Nucleus accumbens (tissue), 56 donors: ENCODE measurements at regions not wholly inside any gene's neighbourhood (a gene's known extent, or its start where the extent isn't known, plus 50 kb on each side); places are given as distances from the start of the nearest gene placed in this dataset.

ENCODE experiments used
- DNase-seq, 56 donors: peaks; one replicate each; lab custom pipeline; 2025; lab: John Stamatoyannopoulos, UW

DNA sequence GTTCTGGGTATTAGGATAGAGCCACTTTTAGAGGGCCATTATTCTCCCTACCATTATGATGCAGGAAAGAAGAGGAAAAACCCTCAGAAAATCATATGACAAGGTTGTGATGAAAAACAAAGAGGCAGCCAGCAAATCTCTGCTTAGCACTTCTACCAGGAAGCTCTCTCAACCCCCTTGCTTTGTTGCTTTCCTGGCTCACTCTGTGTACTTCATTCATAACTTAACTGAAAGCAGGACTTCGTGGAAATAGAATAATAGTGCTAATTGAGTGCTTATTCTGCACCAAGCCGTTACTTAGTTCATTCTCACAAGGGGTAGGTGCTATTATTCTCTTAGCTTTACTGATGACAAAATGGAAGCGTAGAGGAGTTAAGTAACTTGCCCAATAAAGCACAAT lies 354.1 kb downstream of the HRH4 start:
- peak in 2 of 56 donors; percentile 1 to 5 for DNase-seq

DNA sequence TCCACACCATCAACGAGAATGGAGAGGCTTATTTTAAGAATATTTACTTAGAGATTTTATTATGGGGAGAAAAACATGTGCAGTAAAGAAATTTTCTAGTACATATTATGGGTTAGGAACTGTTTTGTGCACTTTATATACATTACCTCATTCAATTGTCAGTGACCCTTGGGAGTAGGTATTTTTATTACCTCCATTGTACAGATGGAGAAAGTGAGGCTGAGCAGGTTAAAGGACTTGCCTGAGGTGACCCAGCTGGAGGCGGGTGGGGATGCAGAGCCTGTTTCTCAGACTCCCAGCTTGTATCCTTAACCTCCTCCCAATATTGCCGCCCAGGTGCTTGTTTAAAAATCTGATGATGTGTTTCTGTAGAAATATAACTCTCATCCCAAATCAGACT lies 356.7 kb downstream of the HRH4 start:
- DNase-seq, result no peak

DNA sequence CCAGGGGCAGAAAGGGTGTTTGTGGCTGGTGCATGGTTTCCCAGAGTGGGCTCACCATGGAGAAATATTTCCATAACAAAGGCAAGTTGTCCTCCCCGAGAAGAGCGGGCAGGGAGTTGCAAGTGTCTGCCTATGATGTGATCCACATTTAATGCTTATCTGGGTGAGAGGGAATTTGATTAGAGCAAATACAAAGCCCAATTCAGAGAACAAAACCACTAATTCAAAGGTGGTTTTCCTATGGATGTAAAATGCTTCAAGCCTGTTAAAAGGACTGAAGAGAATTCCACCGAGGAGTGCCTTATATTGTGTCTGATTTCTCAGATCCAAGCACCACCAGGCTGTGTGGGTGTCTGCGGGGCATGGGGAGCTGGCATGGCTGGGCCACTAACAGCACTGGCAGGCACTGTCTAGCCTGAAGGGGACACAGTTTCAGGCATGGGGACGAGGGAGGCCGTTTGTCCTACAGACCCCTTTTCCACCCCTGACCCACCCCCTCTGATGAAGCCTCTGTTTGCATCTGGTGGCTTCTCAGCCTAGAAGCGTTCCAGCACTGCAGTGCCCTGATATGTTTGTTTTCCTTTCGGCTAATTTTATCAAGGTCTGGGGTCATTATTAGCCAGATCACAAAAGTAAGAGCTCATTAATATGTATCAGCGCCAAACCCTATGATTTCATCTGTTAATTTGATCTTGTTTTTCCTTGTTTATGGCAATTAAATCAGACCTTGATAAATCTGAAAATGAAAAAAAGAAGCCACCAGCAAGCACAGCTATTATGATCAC lies 357.3 kb downstream of the HRH4 start:
- peak in 5 of 56 donors; percentile 4 to 17 (median 6) for DNase-seq

DNA sequence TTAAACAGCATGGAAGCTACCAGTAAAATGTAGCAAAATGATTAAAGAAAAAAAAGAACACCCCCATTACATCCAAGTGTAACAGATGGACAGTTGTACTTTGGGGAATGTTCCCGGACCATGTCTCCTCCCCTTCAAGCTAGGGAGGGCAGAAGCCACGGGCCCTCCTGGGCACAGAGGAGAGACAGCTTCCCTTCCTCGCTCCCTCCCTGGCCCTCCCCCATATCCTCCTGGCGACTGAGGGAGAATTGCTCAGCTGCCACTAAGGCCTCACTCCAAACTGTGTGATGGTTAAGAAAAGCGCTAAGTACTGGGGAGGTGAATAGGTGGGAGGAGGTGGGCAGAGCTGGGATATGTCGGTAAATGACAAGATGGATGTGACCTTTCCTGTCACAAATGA lies 358.0 kb downstream of the HRH4 start:
- DNase-seq, result peak in 1 of 56 donors; percentile 10

DNA sequence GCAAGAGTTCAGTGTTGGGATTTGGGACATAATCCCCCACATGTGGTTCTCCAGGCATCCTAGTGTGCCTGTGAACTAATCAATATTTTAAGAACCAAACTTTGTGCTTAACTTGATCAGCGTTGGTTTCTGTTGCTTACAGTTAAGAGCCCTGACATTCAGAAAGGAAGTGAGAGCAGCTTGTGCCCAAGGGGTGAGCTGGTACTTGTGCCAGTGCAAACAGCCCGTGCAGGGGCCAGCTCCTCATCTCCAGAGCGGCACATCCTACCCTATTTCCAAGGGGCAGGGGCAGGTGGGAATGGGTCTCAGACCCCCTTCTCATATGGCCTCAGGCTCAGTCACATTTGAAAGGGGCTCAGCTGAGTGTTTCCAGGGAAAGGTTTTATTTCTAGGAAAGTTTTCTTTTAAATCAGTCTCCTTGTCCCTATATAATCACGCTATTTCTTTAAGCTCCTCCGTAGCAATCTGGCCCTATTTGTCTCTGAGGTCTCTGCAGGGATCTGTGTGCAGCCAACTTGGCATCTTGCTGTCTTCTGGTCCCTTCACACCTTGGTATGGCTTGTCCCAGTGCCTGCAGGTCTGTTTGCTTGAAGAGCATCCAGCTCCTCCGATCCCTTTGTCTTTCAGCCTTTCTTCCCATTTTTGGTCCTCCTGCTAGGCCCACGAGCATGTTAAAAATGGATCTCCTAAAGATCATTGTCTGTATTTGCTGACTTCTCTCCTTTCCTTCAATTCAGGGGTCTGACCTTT lies 358.9 kb downstream of the HRH4 start:
- no peak for DNase-seq

DNA sequence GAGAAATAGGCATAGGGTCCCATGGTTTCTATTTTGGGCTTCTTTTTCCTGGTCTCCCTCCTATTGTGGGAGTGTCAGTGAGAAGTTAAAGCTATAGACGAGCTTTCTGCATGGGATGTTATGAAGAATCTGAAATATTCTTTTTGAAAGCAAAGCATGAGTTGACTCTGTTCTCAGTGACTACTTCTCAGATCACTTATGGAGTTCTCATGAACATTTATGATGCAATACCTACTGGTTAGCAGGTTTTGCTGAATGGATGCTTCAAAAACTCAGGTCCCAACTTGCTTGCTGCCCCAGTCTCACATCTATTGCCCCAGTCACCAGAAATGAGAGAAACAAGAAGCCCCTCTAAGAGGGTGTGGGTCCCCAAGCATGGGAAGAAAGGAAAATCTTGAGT lies 365.0 kb downstream of the HRH4 start:
- no peak for DNase-seq

DNA sequence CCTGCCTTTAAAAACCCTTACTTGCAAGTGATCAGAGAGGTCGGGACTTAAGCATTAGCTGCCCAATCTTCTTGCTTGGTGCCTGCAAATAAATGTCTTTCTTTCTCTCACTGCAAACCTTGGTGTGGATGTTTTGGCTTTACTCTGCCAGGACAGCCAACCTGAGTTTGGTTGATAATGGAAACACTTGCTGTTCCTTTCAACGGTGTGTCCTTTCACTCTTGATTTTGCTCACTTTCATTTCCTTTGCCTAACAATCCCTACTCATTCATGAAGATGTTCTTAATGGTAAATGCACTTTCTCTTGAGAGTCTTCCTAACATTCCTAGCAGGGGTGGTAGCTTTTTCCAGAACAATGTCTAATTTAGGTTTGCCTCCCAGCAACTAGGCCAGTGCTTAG lies 366.2 kb downstream of the HRH4 start:
- DNase-seq, result no peak

DNA sequence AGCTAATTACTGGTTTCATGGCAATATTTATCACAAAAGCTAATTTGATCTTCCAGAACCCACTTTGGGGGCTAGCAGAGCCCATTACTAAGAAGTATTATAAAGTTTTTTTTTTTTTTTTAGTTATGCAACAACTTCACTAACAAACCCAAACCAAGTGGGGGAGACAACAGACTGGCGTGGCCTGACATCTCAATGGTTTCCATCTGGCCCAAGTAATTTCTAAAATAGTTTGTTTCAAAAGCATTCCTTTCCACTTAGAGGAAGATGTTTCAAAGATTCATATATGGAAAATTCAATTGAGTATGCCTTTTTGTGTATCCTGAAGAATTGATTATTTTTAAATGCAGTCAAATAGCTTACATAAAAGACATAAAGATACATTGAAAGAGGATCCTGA lies 367.1 kb downstream of the HRH4 start:
- no peak for DNase-seq

DNA sequence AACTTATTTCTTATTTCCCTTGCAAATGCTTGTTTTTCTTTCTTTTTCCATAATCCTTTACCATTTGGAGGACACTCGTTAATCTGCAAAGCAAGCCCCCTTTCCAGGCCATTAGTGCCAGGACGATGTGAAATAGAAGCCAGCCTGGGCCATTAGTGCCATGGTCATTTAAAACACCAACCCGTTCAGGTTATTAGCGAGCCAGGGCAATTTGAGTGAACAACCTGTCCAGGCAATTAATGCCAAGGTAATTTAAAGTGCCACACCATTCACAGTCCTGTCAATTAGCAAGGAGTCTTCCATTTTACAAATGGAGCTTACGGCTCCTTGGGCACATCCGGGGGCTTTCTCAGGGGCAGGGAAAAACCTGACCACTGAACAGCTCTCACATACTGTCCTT lies 370.6 kb downstream of the HRH4 start:
- DNase-seq, result no peak

DNA sequence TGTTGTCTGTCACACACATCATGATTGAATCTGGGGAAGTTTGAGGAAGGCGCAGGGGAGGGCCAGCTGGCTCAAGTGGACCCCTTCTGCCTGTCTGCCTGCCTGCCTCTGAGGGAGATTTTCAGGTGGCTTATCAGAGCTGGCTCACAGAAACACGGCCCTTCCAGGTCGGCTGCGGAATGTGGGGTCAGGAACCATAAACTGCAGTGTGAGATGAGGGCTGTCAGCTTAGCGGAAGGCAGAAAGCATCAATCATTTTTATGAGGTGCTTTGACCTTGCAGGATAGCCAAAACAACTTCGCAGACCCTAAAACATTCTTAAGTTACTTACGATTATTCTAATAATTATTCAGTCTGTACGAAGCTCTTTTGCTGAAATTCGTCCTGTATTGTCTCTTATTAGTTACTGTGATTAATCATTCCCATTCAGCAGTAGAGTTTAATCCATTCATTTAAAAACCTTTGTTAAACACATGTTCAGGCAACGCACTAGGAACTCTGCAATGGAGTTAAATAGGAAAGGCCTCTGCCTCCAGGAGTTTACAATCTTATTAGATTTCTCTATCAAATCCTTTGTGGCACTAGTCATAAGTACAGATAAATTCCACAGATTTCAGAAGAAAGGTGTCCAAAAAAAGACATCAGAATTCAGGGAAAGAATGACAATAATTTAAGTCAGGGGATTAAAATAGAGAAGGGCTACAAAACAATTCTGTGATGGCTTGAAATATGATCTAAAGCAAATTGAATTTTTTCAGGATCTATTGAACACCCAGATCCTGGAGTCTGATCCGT lies 371.6 kb downstream of the HRH4 start:
- DNase-seq, result no peak

DNA sequence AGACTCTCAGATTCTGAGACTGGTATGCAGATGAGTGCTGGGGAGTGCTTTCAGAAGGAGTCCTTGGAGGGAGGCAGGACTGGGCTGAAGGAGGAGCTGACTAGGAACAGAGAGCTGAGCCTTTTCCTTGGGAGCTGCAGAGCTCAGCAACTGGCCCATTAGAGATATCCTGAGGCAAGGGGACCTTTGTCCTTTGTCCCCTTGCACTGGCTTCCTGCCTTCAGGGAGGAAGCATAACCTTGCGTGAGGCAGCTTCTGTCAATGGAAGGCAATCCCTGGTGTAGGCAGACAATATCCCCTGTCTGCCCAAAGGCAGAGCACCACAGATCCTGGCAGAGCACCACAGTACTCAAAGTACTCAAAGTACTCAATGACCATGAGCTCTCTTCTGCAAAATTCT lies 375.3 kb downstream of the HRH4 start:
- no peak for DNase-seq

DNA sequence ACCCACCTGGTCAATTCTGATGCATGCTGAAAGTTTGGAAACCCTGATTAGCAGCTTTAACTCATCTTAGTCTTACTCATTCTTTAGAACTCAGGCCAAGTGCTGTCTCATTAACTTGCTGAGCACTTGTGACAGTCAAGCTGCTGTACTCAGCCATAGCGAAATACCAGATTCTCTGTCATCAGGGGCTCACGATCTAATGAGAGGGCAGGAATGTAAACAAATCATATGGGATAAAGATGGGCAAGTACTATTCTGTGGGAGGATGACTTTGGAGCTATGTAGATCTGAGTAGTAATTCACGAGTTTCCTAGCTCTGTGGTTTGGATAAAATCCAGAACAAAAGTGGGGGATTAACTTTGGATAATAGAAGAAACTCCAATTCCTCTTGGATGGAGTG lies 376.6 kb downstream of the HRH4 start:
- DNase-seq, result no peak

DNA sequence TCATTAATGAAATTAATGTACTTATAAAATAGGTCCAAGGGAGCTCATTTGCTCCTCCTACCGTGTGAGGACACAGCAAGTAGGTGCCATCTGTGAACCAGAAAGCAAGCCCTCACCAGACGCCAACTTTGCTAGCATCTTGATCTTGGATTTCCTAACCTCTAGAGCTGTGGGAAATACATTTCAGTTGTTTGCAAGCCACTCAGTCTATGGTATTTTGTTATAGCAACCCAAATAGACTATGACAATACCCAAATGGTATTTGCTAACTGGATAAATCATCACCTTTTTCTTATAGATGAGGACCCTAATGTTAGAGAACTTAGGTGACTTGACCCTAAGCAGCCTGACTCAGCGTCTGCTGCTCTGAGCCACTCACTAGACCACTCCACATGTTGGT lies 379.6 kb downstream of the HRH4 start:
- DNase-seq, result no peak

DNA sequence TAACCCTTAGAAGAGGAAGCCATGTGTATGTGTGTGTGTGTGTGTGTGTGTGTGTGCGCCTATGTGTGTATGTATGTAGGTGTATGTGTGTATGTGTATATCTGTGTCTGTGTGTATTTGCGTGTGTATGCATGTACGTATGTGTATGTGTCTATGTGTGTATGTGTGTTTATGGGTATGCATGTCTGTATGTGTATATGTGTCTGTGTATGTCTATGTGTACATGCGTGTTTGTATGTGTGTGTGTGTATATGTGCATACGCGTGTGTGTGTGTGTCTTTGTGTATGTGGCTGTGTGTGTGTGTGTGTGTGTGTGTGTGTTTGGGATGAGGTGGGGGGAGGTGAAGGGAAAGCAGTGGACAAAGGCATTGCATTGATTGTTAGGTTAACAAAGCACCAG lies 380.2 kb downstream of the HRH4 start:
- DNase-seq, result no peak

DNA sequence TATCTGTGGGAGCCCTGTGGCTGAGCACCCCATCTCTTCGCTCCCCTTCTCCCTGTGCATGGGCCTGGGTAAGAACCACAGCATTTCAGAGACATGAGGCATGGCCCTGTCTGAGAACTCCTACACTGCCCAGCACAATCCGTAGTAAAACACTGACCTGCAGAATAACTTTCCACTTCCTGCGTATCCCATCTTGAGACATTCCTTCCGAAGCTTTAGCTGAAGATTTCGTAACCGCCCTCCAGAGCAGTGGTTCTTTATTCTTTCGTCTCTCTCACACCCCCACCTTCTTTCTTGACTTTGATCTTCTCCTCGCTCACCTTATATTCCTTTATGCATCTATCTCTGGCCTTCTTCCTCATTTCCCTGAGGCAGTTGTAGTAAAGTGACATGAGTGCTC lies 381.1 kb downstream of the HRH4 start:
- no peak for DNase-seq

DNA sequence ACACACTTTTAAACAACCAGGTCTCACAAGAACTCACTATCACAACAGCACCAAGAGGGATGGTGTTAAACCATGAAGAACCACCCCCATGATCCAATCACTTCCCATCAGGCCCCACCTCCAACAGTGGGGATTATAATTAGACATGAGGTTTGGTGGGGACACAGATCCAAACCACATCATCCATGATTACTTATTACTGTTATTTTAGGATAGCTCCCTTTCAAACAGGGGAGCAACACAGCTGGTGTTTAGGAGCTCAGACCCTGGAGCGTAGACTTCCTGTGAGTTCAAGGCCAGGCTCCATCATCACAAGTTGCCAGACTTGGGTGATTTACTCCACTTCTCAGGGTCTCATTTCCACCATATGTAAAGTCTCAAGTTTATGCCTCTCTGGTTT lies 382.7 kb downstream of the HRH4 start:
- DNase-seq, result no peak

DNA sequence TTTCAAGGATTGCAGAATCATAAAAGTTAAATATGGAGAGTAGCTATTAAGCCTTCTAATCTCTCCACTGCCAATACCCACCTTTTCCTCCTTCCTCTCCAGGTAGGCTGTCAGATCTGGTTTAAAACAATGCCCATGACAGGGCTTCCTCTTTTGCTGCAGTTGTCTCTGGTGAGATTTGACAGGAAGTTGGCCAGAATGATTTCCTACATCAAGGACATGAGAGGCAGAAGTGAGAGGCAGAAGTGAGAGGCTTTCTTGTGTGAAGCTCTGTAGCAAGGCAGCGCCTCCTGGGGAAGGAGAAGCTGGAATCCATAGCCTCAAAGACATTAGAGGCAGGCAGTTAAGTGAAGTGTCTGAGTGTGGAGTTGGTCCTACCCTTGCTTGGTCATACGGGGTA lies 385.7 kb downstream of the HRH4 start:
- no peak for DNase-seq

DNA sequence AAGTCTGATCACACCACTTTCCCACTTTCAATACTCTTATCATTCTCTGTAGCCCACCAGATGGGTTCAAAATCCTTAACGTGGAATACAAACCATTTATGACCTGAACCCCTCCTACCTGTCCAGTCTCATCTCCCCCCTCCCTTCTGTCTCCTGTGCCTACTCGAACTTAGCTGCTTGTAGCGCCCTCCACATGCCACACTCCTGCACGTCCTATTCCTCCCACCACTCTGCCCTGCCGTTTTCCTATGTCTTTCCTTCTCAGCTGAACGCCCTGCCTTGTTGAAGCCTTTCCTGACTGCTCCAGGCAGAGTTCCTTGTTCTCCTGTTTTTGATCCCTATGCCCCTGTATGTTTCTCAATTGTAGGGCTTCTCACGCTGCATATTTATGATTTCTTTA lies 390.1 kb downstream of the HRH4 start:
- DNase-seq, result no peak

DNA sequence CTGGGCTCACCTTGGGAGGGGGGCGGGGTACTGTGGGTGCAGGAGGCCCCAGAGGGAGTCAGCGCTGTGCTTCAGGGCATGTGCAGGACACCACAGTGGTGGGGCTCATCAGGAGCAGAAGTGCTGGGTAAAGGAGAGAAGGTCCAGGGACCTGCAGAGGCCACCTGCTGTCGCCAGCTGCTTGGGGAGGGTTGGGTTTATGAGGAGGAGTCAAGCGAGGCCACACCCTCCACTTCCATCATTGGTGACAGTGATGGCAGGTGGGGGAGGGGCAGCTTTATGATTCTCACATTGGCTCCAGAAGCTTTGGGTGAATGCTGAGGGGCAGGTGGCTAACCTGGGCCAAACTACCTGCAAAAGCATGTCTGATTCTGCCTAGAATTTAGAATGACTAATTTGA lies 392.6 kb downstream of the HRH4 start:
- no peak for DNase-seq

DNA sequence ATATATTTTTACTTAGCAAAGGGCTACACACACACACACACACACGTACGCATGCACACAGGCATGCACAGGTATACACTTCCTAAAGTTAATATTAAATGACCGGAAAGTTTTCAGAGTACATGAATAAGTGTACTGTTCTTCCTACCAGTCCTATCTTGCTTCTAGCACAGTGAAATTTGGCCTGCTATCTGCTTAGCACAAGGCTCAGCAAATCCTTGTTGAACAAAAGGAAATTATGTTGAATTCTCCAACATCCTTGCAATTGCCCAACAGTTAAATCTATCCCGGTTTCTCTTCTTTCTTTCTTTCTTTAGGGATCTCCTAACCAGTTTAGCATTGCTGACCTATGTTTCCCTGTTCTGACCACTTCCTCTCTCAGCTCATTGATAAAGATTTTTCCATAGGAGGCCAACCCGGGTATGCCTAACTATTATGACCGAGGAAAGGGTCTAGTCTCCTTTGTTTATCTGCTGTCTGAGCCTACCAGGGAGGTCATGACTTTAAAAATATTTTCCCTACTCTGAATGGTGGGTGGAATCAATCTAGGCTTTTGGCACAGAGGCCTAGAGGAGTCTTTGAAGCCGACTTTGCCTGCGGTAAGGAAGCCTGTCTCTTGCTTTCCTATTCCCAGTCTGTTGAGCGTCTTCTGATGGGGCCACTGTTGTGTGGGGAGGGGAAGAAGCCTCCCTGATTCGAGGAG lies 400.7 kb downstream of the HRH4 start:
- no peak for DNase-seq
